SK-N-SH (cell line): ENCODE measurements at regions not wholly inside any gene's neighbourhood (a gene's known extent, or its start where the extent isn't known, plus 50 kb on each side); places are given as distances from the start of the nearest gene placed in this dataset.

Experiments used
- CTCF ChIA-PET: fragments of 300-600, 350-600 bp; formaldehyde crosslinking; extraction: SDS; loops from one replicate; lab custom pipeline; 2021; lab: Yijun Ruan, JAX
- POLR2A ChIA-PET: fragments of 350-600 bp; sonication (Branson Sonifier 250); formaldehyde crosslinking; extraction: SDS; loops from one replicate; lab custom pipeline; 2020; ENCODE audit warnings: antibody characterized with exemption, inconsistent platforms; lab: Yijun Ruan, JAX
- DNase-seq: peaks from one replicate; pipeline ENCODE4 v3.0.0; 2012
- H2AFZ ChIP-seq: fragments of 200-600 bp; sonication (generic); 2 replicates; pipeline ENCODE4 v1.8.1; 2016; ENCODE audit warnings: antibody characterized with exemption, mild to moderate bottlenecking, low read depth
- H3F3A ChIP-seq: fragments of 200-600 bp; sonication (generic); replicated peaks from 2 replicates; pipeline ENCODE3; 2016; ENCODE audit warnings: antibody characterized with exemption, mild to moderate bottlenecking; ENCODE audit not compliant: insufficient read depth
- H3K27ac ChIP-seq, 2 experiments: fragments of 200-500 bp in 1 of 2; fragments of 200-600 bp in 1 of 2; sonication (Bioruptor generic) in 1 of 2; sonication (generic), shearing (Covaris generic) in 1 of 2; 2 replicates each; pipeline versions ENCODE4 v1.5.1 to v1.6.1; 2014 to 2016; ENCODE audit warnings: low read depth in 2 of 2, inconsistent platforms in 1 of 2, low read length in 1 of 2, mild to moderate bottlenecking in 1 of 2, mixed read lengths in 1 of 2
- H3K27me3 ChIP-seq: fragments of 200-600 bp; sonication (generic), shearing (Covaris generic); 2 replicates; pipeline ENCODE4 v1.6.1; 2016; ENCODE audit warnings: mixed run types; ENCODE audit not compliant: insufficient read depth
- H3K36me3 ChIP-seq, 2 experiments: fragments of 200-500 bp in 1 of 2; fragments of 200-600 bp in 1 of 2; sonication (Bioruptor generic) in 1 of 2; sonication (generic) in 1 of 2; replicated peaks in 1 of 2; 2 replicates each; pipeline versions ENCODE3 to v1.5.1; 2014 to 2016; ENCODE audit warnings: low read length in 1 of 2, mild to moderate bottlenecking in 1 of 2; ENCODE audit not compliant: insufficient read depth in 2 of 2, control insufficient read depth in 1 of 2
- H3K4me1 ChIP-seq, 2 experiments: fragments of 200-500 bp in 1 of 2; fragments of 200-600 bp in 1 of 2; sonication (Bioruptor generic) in 1 of 2; sonication (generic), shearing (Covaris generic) in 1 of 2; 2 replicates each; pipeline versions ENCODE4 v1.5.1 to v1.6.1; 2014 to 2016; ENCODE audit warnings: low read depth in 1 of 2, low read length in 1 of 2, mixed run types in 1 of 2; ENCODE audit not compliant: insufficient read depth in 2 of 2, control insufficient read depth in 1 of 2
- H3K4me2 ChIP-seq: fragments of 200-600 bp; sonication (generic), shearing (Covaris generic); 2 replicates; pipeline ENCODE4 v1.6.1; 2017; ENCODE audit warnings: mixed run types
- H3K4me3 ChIP-seq, 2 experiments: fragments of 200-500 bp in 1 of 2; fragments of 200-600 bp in 1 of 2; sonication (Bioruptor generic) in 1 of 2; sonication (generic), shearing (Covaris generic) in 1 of 2; 2 replicates each; pipeline versions ENCODE4 v1.5.1 to v1.8.1; 2014 to 2016; ENCODE audit warnings: low read depth in 2 of 2, inconsistent platforms in 1 of 2, low read length in 1 of 2, mild to moderate bottlenecking in 1 of 2, mixed read lengths in 1 of 2, moderate library complexity in 1 of 2
- H3K79me2 ChIP-seq: fragments of 200-600 bp; sonication (generic); 2 replicates; pipeline ENCODE4 v1.8.1; 2017; ENCODE audit warnings: mild to moderate bottlenecking; ENCODE audit not compliant: insufficient read depth
- H3K9ac ChIP-seq: fragments of 200-600 bp; sonication (generic); 2 replicates; pipeline ENCODE4 v1.6.1; 2017; ENCODE audit warnings: mixed run types
- H3K9me2 ChIP-seq: fragments of 200-600 bp; sonication (generic); 2 replicates; pipeline ENCODE4 v1.6.1; 2017; ENCODE audit warnings: mixed run types
- H3K9me3 ChIP-seq: fragments of 200-600 bp; sonication (generic); 2 replicates; pipeline ENCODE4 v1.6.1; 2017; ENCODE audit warnings: mixed run types, mild to moderate bottlenecking, moderate library complexity
- H4K20me1 ChIP-seq: fragments of 200-600 bp; sonication (generic); 2 replicates; pipeline ENCODE4 v1.6.1; 2017; ENCODE audit warnings: mild to moderate bottlenecking, mixed run types; ENCODE audit not compliant: insufficient read depth
- CHD2 ChIP-seq: fragments of 150-350 bp; IDR thresholded peaks from 2 replicates; pipeline ENCODE4 v1.6.1; 2018; ENCODE audit warnings: low read length; ENCODE audit not compliant: partially characterized antibody
- CTCF ChIP-seq: fragments of 200-600 bp; sonication (generic); IDR thresholded peaks from 2 replicates; pipeline ENCODE4 v1.6.1; 2017; ENCODE audit warnings: antibody characterized with exemption, mild to moderate bottlenecking, moderate library complexity
- ELF1 ChIP-seq: IDR thresholded peaks from 2 replicates; pipeline ENCODE4 v1.4.0; 2012
- FOXJ3 ChIP-seq: sonication (generic); formaldehyde crosslinking; IDR thresholded peaks from 2 replicates; pipeline ENCODE4 v1.5.1; 2020; ENCODE audit warnings: mild to moderate bottlenecking, missing genetic modification reagents
- IRF3 ChIP-seq: fragments of 150-350 bp; IDR thresholded peaks from 2 replicates; pipeline ENCODE4 v1.6.1; 2016; ENCODE audit warnings: mild to moderate bottlenecking, low read depth, low read length
- MAX ChIP-seq: IDR thresholded peaks from 2 replicates; pipeline ENCODE4 v1.4.0; 2012; ENCODE audit warnings: low read depth
- REST ChIP-seq: IDR thresholded peaks from 2 replicates; pipeline ENCODE4 v1.6.1; 2012; ENCODE audit warnings: mild to moderate bottlenecking, low read depth, low read length, moderate library complexity
- RFX5 ChIP-seq: IDR thresholded peaks from 2 replicates; pipeline ENCODE4 v1.6.1; 2012; ENCODE audit warnings: mild to moderate bottlenecking, improper control_type of control experiment, low read length
- SMC3 ChIP-seq: IDR thresholded peaks from 2 replicates; pipeline ENCODE4 v1.6.1; 2012; ENCODE audit warnings: low read depth, low read length, improper control_type of control experiment
- TCF12 ChIP-seq: IDR thresholded peaks from 2 replicates; pipeline ENCODE4 v1.4.0; 2012
- WGBS: methylation state at CpG from one replicate; pipeline ENCODE4 v1.1.6; 2017; ENCODE audit warnings: low lambda C conversion rate; 5-methylcytosine and 5-hydroxymethylcytosine counted together

- TF ChIP-seq ELF1 (no peak), REST (no peak), TCF12 (no peak)
Measured at GRCh38 chr9:80569236-80569635, 997.5 kb downstream of the TLE4 start (continued).

GRCh38 chr9:80561526-80561925, 989.8 kb downstream of the TLE4 start:
- TF ChIP-seq IRF3: no peak
- TF ChIP-seq MAX: no peak
- TF ChIP-seq FOXJ3 (CRISPR knock-in tag): no peak
- TF ChIP-seq CTCF: no peak
- TF ChIP-seq CHD2: no peak
- TF ChIP-seq SMC3: no peak
- no peak for TF ChIP-seq RFX5
- DNase-seq: no peak

More at GRCh38 chr9:80561526-80561925, 989.8 kb downstream of the TLE4 start:
- POLR2A ChIA-PET: no interaction called here
- no peaks in the 10 kb centered on the region for H3K9me3 ChIP-seq
- no peaks in the 10 kb centered on the region for H4K20me1 ChIP-seq
- no peaks in the 10 kb centered on the region for H3K36me3 ChIP-seq
- no peaks in the 10 kb centered on the region for H3K27me3 ChIP-seq
- H3K9me2 ChIP-seq: no peaks in the 10 kb centered on the region
- H3K4me1 ChIP-seq: no peaks in the 10 kb centered on the region
- CTCF ChIA-PET: interaction anchor here (0.6 kb wide), 1 partner anchor 9 kb away, joined by 3 read pairs; no protein-coding TSS in a partner anchor
- H2AFZ ChIP-seq: no peak overlapping the region
- H3K4me3 ChIP-seq: no peak overlapping the region
- H3K27ac ChIP-seq: no peak overlapping the region
- H3K9ac ChIP-seq: no peak overlapping the region
- H3K79me2 ChIP-seq: no peaks in the 10 kb centered on the region
- no peak overlapping the region for H3K4me2 ChIP-seq
- no peaks in the 10 kb centered on the region for H3F3A ChIP-seq
- WGBS: 40% methylated on average over 2 of the region's 2 CpGs
